ENCODE measurements at regions not wholly inside any gene's neighbourhood (a gene's known extent, or its start where the extent isn't known, plus 50 kb on each side); places are given as distances from the start of the nearest gene placed in this dataset.

DNA sequence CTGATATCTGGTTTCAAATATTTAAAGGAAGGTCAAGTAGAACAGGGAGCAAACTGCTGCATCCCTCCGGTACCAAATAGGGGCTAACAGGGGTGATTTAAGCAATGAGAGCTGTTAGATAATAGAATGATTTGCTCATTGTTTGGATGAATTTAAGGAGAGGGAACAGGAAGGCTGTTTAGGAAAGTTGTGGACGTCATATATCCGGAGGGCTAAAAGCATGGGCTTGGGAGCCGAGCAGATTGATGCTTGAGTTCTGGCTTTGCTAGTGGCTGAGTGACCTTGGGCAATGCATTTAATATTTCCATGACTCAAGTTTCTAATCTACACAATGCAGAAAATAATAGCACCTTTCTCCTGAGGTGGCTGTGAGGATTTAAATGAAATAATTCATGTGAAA lies 85.4 kb upstream of the RPS23 start:
- TF ChIP-seq POLR2AphosphoS5 (IDR thresholded peaks at IDR 0.05; ENCODE audit: low read depth, low read length) (no peak), POLR2A (IDR thresholded peaks at IDR 0.05; ENCODE audit: low read depth, low read length) (no peak), TAF1 (IDR thresholded peaks at IDR 0.05; ENCODE audit: low read depth, low read length) (no peak), POU2F2 (IDR thresholded peaks at IDR 0.05; ENCODE audit: low read depth, low read length) (no peak), SPI1 (IDR thresholded peaks at IDR 0.05; ENCODE audit: low read depth, low read length) (no peak)
